Endothelial cell of hepatic sinusoid (primary cell): ENCODE measurements at regions not wholly inside any gene's neighbourhood (a gene's known extent, or its start where the extent isn't known, plus 50 kb on each side); places are given as distances from the start of the nearest gene placed in this dataset.

Experiments used
- in situ Hi-C: cut with HindIII; loops from 2 replicates; pipeline ENCODE4 v1.10.0; 2017; ENCODE audit warnings: low sequenced_read_pairs

GRCh38 chr5:67405101-67405364 lies 208.4 kb upstream of the CD180 start:
- in situ Hi-C loops, result no loop called here

- in situ Hi-C loops, result no loop called here
These were observed 207.9 kb upstream of the CD180 start for GRCh38 chr5:67404256-67405100.

- in situ Hi-C loops, result no loop called here
These were observed 205.9 kb upstream of the CD180 start for GRCh38 chr5:67402526-67402925.

GRCh38 chr5:67401172-67401571 lies 204.6 kb upstream of the CD180 start:
- in situ Hi-C loops, result no loop called here

GRCh38 chr5:67400752-67401151 lies 204.2 kb upstream of the CD180 start:
- in situ Hi-C loops, result no loop called here

- in situ Hi-C loops, result no loop called here
These were observed 199.3 kb upstream of the CD180 start for GRCh38 chr5:67395790-67396418.

GRCh38 chr5:67393211-67393610 lies 196.6 kb upstream of the CD180 start:
- in situ Hi-C loops, result no loop called here

- in situ Hi-C loops, result no loop called here
These were observed 194.3 kb upstream of the CD180 start for GRCh38 chr5:67390935-67391334.

GRCh38 chr5:67383451-67383850 lies 186.9 kb upstream of the CD180 start:
- in situ Hi-C loops, result loop anchor here (5.0 kb wide), 1 partner anchor 69 kb away; no protein-coding TSS in a partner anchor

GRCh38 chr5:67381236-67381880 lies 184.8 kb upstream of the CD180 start:
- in situ Hi-C loops, result loop anchor here (5.0 kb wide), 1 partner anchor 71 kb away; no protein-coding TSS in a partner anchor

- in situ Hi-C loops, result loop anchor here (5.0 kb wide), 1 partner anchor 72 kb away; no protein-coding TSS in a partner anchor
These were observed 183.8 kb upstream of the CD180 start for GRCh38 chr5:67380431-67380830.

GRCh38 chr5:67379753-67380152 lies 183.2 kb upstream of the CD180 start:
- in situ Hi-C loops, result loop anchor here (5.0 kb wide), 1 partner anchor 73 kb away; no protein-coding TSS in a partner anchor

- in situ Hi-C loops, result no loop called here
These were observed 181.7 kb upstream of the CD180 start for GRCh38 chr5:67378256-67378655.

GRCh38 chr5:67377631-67378030 lies 181.0 kb upstream of the CD180 start:
- in situ Hi-C loops, result no loop called here

- in situ Hi-C loops, result no loop called here
These were observed 179.0 kb upstream of the CD180 start for GRCh38 chr5:67375606-67376005.

- in situ Hi-C loops, result no loop called here
These were observed 177.8 kb upstream of the CD180 start for GRCh38 chr5:67374378-67374777.

GRCh38 chr5:67373518-67373917 lies 176.9 kb upstream of the CD180 start:
- in situ Hi-C loops, result no loop called here

GRCh38 chr5:67372887-67373286 lies 176.3 kb upstream of the CD180 start:
- in situ Hi-C loops, result no loop called here

- in situ Hi-C loops, result no loop called here
These were observed 175.3 kb upstream of the CD180 start for GRCh38 chr5:67371924-67372323.

- in situ Hi-C loops, result no loop called here
These were observed 170.2 kb upstream of the CD180 start for GRCh38 chr5:67366691-67367395.

- in situ Hi-C loops, result no loop called here
These were observed 169.7 kb upstream of the CD180 start for GRCh38 chr5:67366276-67366675.
